Daoy (cell line): ENCODE measurements at regions not wholly inside any gene's neighbourhood (a gene's known extent, or its start where the extent isn't known, plus 50 kb on each side); places are given as distances from the start of the nearest gene placed in this dataset.

Experiments
- DNase-seq: peaks from one replicate; pipeline ENCODE4 v3.0.0-alpha.2; 2015; ENCODE audit warnings: low read depth

DNA sequence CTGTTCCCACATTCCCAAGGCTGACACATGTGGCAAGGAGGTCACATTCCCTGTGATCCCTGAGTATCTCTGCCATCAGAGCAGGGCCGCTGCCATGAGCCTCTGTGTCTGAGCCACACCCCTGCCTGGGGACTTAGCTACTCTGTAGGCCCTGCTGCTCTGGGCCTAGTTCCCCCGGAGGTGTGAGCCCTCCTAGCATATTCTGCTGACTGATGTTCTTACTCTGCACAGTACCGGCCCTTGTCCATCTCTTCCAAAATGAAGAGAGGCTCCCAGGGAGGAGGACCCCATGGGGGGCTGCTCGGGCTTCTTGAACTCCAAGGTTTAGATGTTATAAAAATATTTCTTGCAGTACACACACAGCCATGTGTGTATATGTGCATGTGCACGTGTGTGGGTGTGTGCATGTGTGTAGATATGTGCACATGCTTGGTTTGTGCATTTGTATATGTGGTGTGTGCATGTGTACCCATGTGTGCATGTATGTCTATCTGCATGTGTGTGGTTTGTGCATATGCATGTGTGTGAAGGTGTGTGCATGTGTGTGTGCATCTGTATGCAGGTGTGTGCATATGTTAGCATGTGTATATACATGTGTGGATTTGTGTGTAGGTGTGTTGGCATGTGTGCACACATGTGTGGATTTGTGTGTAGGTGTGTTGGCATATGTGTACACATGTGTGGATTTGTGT is 101.2 kb downstream of the ERMARD start:
- no peak for DNase-seq

DNA sequence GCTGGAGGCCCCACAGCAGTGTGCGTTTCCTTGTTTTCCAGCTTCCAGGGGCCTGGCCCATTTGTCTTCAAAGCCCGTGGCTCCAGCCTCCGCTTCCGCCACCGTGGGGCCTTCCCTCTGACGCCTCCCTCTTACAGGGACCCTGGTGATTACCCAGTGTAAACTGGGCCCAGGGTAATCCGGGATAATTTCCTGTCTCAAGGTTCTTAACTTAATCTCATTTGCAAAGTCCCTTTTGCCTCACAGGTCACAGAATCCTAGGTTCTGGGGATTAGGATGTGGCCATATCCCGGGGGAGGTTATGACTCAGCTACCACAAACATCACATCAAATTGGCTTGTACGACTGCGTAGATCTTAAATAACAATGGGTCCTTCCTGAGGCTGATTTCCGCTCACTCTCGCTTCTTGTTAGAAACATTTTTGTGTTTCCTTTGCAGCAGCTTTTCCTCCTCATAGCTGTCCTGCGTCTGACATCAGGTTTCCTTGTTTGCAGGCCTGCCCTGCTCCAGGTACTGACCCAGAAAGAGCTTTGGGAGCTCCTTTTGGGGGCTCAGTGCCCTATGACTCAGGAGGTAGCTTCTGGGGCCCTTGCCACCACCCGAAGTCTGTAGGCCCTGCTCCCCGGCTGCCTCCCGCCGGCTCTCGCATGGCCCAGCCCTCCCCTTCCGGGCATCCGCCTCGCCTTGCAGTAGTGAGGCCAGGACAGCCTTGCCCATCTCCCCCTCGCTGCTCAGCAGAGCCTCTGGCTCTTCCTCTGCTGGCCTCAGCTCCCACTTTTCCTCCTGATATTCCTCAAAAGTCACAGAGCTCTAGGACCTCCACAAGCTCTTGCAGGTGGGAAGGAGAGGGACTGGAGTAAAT is 100.5 kb downstream of the ERMARD start:
- peak; percentile 83 for DNase-seq

DNA sequence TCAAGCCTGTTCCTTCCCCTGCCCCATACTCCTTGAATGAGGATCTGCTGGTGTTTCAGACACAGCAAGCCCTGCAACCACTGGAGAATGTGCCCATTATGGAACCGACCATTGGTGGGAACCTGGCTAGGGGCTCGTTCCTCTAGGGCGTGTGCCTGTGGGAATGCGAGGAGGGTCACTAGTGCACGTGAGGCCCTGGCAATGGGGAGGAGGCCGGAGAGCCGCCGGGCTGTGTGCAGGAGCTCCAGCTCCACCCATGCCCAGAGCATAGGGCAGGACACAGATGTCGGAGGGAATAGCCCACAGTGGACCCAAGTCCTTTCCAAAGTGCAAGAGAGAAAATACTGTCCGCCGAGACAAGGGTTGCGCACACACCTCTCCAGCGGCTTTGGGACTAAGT is 99.3 kb downstream of the ERMARD start:
- no peak for DNase-seq

DNA sequence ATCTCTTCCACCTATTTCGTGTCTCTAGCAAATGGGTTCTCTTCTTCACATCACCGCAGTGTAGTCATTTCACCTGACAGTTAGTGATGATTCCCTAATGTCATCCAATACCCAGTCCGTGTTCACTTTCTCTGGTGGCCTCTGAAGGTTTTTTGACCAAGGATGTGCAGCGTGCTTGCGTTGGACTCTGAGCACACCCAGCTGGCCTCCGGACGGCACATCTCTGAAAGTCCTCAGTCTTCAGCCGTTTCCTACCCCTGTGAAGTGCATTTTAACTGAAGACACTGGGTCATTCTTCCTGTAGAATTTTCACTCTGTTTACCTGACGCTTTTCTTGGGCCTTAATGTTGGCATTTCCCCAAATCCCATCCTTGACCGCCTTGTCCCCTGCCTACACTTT is 98.7 kb downstream of the ERMARD start:
- no peak for DNase-seq

DNA sequence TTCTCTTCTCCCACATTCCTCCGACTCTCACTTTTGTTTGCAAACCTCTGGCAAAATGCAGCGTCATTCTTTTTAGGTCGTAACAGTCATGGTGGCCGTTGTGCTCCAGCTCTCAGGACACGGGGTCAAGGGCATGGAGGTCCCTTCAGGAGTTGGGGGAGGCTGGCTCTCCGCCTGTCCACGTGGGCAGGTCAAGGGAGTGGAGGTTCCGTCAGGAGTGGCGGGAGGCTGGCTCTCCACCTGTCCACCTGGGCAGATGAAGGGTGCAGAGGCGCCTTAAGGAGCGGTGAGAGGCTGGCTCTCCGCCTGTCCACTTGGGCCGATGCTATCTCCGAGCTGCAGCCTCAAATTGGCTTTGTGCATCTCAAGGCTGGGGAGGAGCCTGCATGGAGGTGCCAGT is 98.0 kb downstream of the ERMARD start:
- no peak for DNase-seq

DNA sequence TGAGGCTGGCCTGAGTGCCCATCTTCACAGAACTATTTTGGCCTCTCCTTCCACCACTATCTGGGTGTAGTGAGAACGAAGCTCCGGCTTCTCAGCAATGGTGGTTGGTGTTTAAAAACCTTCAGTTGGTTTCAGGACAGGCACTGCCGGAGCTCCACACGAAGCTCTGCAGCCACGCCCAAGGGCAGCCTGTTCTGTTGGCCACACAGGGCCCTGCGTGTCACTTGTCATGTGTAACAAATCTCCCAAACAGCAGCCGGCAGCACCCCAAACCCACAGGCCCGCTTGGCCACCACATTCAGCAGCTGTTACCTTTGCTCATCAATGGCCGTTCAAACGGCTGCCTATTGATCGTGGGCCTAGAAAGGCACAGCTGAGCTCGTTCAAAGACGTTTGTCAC is 97.5 kb downstream of the ERMARD start:
- no peak for DNase-seq

DNA sequence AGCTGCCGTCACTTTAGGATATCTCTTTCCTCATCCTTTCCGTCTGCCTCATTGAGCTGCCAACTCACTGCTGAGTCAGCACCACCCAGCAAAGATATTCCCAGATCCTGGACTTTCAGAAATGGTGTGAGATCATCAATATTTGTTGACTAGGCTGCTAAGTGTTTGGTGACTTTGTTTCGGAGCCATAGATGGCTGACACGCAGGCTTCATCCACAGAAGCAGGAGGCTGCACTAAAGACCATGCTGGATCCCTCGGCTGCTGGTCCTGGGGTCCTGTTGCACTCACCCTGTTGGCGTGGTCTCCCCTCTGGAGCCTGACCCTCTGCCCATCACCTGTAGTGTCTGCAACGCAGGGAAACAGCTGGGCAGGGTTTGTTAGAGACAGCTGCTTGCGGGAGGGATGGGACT is 96.5 kb downstream of the ERMARD start:
- DNase-seq: no peak

DNA sequence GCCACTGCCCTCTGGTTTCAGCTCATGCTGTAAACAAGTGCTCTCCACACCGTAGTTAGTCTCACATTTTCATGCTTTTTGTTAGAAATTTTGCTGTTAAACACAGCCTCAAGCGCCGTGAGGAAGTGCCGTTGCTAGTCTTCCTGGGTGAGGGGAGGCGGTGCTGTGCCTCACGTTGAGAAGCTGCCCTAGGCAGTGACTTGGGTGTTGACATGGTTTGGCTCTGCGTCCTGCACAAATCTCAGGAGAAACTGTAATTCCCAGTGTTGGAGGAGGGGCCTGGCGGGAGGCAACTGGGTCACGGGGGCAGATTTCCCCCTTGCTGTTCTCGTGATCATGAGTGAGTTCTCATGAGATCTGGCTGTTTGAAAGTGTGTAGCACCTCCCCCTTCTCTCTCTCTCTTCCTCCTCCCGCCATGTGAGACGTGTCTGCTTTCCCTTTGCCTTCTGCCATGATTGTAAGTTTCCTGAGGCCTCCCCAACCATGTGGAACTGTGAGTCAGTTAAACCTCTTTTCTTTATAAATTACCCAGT is 95.8 kb downstream of the ERMARD start:
- DNase-seq: no peak

DNA sequence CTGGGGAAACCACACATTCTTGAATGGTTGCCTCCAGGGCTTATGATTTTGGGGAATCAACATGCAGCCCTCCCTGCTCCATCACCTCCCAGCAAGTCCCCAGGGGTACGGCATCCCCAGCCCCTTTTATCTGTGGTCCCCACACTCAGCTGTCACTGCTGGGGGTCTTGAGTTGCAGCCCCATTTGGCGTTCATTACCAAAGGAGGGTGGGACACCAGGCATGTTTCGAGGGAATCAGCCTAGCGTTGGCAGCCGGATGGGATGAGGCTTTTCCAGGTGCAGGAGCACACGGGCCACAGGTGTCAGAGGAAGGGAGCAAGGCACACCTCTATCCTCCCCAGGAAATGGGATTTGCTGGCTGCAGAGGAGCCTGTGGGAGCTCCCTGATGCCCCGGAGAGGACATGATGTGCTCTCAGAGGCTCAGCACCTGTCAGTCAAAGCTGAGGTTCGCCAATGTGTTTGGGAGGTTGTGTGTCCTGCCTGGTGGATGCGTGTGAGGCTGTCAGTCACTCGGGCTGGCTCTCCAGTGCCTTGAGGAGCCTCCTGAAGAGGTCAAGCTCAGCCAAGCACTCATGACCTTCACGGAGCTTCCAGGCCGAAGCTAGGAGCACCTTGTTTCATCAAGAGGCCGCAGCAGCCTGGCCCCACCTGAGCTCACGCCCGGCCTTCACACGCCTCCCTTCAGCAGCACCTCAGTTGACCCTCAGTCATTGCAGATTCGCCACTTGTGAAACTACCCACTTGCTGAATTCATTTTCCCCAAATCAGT is 95.0 kb downstream of the ERMARD start:
- DNase-seq: no peak

DNA sequence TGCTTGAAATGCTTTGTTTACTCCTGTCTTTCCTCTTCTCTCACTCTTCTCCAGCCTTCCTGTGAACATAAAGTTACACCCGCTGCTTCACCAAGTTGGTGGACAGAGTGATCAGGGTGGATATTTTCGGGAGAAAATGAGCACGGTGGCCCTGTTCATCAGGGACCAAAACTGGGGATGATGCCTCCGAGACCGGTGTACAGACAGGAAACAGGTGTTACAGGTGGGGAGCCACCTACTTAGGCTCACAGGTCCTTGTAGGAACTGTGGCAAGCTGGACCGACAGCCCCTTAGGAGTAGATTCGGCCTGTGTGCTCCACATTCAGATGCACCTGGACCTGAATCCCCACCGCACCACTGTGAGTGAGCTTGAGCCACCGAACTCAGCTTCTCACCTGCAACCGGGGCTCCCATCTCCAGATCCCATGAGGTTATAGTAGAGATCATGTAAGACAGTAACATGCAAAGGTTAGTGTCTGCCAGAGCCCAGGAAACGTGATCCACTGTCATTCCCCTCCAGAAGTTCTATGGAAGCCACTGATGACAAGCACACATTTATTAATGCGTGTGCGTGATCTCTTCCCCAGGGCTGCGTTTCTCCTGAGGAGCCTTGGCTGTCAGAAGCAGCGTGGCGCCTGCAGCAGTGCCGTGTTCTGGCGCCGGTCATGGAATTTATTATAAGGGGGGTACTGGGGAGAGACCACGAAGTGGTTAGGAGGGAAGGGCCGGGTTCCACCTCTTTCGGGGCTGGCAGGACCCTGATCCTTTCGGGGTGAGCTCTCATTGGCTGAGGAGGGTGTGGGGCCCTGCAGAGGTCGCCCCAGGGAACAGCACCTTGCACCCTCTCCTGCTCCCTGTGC is 94.2 kb downstream of the ERMARD start:
- DNase-seq: no peak

DNA sequence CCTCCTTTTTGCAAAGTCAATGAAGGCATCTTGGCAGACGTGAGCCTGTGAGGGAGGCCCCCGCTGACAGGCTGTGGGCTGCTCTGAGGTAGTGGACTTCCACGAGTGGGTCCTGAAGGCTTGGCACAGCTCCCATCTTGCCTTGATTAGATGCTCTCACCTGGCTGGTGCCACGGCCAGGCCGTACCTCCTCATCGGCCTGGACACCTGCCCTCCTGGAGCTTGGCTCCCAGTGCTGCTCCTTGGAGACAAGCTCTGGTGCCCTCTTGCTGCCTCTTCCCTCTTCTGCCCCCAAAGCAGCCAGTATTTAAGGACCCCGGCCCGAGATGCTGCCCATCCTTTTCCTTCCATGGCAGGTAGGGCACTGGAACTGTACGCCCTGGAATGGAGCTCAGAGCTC is 93.5 kb downstream of the ERMARD start:
- no peak for DNase-seq

DNA sequence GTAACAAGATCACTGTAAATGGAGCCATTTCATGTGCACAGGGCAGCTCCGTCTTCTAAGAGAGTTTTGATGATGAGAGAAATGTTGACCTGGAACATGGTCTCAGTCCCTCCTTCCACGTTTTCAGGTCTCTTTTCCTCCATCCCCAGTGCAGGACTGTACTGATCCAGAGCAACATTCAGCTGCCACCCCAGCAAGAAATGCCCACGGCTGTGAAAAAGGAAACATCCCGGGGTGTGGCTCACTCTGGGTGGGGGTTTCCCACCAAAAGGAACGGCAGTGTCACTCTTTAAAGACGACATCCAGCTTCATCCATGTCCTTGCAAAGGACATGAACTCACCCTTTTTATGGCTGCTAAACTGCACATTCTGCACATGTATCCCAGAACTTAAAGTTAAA is 92.6 kb downstream of the ERMARD start:
- DNase-seq: no peak

DNA sequence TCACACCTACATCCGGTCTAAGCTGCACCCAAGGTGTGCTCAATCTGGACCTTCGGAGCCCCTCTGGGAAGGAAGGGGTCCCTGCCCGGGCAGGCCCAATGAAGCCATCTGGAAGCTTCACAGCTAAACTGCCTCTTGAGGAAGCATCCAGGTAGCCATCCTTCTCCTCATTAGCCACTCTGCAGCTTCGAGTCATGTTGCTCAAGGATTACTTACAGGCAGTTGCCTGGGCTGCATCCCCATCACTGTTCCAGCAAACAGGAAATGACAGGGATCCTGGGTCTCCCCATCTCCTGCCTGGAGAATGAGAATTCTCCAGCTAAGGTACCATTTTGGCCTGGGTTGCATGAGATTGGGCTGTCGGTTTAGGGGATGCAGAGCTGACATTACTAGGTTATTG is 91.7 kb downstream of the ERMARD start:
- no peak for DNase-seq

DNA sequence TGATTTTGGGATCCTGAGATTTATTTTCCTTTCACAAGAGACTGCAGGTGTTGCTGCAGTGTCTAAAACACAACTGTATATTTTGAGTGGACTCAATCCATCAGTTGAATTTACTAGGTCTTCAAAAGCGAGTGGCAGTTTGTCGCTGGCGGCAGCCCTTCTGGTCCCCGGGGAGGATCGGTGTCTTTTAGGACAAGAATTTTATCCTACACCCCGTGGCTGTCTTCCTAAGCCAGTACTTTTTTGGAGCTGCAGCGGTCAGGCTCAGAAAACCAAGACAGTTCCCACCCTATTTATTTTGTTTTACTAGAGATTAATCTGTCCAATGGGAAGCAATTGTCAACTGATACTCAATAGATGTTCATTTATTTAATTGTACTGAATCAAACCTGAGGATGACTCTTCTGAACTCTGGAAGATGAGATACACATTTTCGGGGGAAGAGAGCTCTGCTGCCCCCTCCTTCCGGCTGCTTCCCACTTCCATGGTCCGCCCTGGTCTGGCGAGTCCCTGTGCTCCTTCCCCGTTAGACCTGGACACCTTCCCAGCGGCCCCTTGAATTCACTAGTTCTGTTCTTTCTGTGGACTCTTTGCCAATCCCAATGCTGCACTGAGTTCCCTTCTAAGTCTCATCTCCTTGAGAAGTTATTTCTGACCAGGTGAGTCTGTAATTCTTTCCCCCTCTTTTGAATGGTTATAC is 90.6 kb downstream of the ERMARD start:
- DNase-seq: no peak

DNA sequence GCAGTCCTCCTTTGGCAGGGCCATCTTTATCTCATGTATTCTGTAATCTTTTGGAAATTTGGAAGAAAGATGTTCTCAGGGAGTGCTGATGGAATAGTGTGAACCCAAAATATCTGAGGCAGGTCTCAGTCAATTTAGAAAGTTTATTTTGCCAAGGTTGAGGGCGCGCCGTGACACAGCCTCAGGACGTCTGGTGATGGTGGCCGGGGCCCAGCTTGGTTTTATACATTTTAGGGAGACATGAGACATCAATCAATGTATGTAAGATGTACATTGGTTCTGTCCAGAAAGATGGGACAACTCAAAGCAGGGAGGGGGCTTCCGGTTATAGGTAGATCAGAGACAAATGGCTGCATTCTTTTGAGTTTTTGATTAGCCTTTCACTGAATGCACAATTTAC is 89.8 kb downstream of the ERMARD start:
- no peak for DNase-seq

DNA sequence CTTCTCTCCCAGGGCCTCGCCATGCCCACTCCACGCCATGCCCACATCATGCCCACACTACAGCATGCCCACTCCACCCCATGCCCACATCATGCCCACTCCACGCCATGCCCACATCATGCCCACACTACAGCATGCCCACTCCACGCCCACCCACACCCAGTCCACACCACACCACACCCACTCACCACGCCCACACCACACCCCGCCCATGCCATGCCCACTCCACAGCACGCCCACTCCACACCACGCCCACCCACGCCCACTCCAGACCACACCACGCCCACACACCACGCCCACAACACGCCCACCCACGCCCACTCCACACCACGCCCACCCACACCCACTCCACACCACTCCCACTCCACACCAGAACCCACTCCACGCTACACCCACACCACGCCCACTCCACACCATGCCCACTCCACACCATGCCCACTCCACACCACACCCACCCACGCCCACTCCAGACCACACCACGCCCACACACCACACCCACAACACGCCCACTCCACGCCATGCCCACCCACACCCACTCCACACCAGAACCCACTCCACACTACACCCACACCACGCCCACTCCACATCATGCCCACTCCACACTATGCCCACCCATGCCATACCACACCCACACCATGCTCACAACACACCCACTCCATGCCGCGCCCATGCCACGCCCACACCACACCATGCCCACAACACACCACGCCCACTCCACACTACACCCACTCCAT is 88.6 kb downstream of the ERMARD start:
- no peak for DNase-seq

DNA sequence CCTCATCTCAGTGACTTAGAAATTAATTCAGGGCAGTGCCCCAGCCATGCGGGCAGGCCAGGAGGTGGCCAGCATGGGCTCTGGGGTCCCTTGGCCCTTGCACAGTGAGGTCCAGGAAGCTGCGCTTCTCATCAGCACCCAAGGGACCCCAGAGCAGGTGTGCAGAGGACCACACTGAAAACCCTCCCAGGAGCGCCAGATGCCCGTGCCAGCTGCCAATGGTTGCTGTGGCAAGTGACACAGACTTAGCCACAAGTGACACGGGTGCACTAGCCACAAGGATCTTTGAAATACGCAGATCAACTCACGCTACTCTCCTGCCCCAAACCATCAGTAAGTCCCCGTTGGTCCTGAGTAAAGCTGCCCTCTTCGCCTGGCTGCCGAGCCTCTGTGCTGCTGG is 88.1 kb downstream of the ERMARD start:
- DNase-seq: no peak

DNA sequence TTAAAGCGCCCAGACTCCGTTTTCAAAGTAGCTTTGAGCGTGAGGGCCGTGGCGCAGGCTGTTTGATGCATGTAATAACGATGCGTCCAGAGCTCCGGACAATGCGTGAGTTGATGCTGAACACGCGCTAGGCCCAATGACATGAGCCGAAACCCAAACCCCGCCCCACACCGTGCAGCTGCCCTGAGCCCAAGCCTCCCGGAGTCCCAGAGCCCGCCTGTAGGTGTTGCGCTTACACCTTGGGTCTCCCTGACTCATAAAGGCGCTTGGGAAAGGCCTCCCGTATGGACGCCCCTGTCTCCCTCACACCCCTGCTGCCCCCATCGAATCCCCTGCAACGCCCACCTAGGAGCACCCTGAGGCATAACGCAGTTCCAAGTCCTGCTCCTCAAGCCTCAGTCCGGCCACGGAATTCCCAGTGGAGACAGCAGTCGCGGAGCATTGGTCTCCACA is 87.6 kb downstream of the ERMARD start:
- DNase-seq: no peak

DNA sequence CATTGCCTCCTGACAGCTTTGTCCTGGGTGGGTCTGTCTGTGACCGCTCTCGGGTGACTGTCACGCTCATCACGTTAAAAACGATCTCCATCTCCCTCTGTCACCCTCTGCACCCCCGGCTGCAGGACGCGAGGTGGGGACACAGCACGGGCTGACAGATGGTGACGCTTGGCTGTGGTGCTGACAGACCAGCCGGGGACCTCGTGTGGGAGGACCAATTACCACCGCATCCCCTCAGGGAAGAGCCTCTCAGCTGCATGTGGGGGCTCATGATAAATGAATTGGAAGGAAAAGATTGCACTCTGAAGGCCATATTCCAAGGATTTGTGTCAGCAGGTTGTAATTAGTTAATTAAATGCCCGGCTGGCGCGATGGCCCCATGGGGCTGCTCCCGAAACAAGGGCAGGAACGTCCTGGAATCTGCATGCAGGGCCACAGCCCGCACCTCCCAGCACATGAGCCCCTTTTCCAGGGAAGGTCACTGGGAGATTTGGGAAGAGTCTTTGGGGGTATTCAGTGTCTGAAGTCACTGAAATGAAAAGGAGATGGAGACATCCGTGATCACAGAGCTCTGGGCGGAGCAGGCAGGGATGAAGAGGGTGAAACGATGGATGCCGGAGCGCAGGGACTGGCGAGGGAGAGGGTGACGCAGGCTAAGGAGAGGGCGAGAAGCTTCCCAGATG is 87.1 kb downstream of the ERMARD start:
- DNase-seq: no peak
